Glomerular visceral epithelial cell (primary cell): ENCODE measurements at regions not wholly inside any gene's neighbourhood (a gene's known extent, or its start where the extent isn't known, plus 50 kb on each side); places are given as distances from the start of the nearest gene placed in this dataset.
"Not testable (repeated sequence)": the region's sequence is repeated elsewhere in the genome, so short reads cannot be mapped to it uniquely, and the experiment has no call there.

ENCODE experiments used
- DNase-seq: peaks from one replicate; pipeline ENCODE4 v3.0.0-alpha.2; 2016; ENCODE audit errors: extremely low spot score

- peak; percentile 0 for DNase-seq
Observed at GRCh38 chr12:38384816-38385378, 68.3 kb downstream of the ALG10B start.

- no peak for DNase-seq
Observed at GRCh38 chr12:38385486-38385885, 68.9 kb downstream of the ALG10B start.

- DNase-seq, result no peak
Observed at GRCh38 chr12:38386205-38386985, 69.8 kb downstream of the ALG10B start.

DNA sequence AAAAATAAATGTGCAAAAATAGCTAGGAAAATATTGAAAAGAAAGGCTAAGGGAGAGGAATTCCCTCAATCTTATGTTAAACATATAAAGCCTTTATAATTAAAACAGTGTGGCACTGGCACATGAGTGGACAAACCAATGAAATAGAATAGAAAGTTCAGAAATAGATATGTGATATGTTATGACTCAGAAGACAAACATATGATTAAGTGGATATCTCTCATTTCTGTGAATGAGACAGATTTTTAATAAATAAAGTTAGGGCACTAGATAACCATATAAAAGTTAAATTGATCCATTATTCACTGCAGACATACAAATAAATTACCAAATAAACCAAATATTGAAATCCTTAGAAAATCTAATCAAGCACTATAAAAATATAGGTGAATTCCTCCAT, 73.0 kb downstream of the ALG10B start:
- DNase-seq, result no peak

DNA sequence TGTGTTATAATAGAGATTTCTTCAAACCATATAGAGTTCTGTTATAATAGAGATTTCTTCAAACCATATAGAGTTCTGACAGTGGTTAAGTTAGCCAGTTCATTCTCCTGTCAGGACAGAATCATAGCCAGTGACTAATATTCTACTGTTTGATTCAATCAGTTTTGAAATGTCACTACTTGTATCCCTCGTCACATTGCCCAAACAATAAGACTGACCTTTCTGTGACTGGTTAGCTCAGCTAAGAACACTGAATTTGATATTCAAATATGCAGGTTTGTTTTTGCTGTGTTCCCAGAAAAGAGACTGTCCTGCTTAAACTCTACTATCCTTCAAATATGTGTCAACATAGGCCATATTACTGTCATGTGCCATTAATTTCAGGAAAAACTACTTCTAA, 74.4 kb downstream of the ALG10B start:
- no peak for DNase-seq

GRCh38 chr12:38392554-38393144, 76.1 kb downstream of the ALG10B start:
- DNase-seq, result no peak

DNA sequence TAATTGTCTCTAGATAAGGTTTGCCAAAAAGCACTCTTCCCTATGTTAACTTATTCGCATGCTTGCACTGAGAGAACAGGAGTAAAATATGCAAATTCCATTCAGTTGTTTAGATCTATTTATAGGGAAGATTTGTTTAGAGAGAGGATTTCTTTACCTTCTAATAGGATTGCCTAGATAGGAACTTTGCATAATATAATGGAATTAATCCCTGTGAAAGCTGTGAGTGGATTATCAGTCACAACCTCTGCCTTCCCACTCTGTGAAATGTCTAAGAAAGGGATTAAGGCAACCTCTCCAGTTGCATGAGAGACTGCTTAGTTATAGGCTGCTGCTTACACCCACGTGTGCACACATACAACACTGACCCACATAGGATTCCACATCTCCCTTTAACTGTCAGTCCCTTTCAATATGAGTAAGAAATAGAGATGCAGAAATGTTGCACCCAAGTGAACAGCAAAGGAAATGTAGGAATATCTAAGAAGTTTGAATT, 83.2 kb downstream of the ALG10B start:
- DNase-seq, result no peak

- DNase-seq, result no peak
Observed at GRCh38 chr12:38402811-38403210, 86.2 kb downstream of the ALG10B start.

DNA sequence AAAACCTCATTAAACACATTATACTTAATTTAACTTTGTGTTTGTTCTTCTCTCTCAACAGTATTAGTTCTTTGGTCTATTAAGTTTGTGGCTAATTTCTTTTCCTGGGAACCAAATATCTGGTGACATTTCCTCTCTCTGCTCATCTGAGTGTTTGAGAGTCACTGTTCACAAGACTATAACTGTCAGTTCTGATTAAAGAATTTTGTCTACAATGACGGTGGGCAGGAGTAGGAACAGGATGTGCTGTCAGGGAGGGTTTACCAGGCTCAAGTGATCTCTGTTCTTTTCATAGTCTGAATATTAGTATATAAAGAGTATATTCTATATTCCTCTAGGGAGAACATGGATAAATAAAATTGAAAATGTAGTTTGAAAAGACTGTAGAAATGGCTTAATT, 92.9 kb downstream of the ALG10B start:
- DNase-seq, result no peak

DNA sequence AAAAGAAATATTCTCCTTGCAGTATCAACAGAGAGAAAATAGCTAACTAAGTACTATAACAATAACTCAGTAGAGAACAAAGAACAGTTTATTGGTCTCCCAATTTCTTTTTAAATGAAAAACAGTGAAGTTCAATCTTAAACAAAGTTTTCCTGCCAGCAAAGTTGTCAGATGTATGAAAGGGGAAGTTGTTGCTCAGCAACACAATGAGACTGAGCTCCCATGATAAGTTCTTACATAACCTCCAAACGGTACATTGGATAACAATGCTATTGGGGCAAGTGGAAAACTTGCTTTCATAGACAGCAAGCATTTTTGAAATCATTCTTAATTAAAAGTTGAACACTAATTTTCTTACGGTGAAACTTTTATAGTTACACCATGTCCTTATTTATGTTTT, 94.9 kb downstream of the ALG10B start:
- DNase-seq, result no peak

GRCh38 chr12:38411946-38412345, 95.4 kb downstream of the ALG10B start:
- no peak for DNase-seq

DNA sequence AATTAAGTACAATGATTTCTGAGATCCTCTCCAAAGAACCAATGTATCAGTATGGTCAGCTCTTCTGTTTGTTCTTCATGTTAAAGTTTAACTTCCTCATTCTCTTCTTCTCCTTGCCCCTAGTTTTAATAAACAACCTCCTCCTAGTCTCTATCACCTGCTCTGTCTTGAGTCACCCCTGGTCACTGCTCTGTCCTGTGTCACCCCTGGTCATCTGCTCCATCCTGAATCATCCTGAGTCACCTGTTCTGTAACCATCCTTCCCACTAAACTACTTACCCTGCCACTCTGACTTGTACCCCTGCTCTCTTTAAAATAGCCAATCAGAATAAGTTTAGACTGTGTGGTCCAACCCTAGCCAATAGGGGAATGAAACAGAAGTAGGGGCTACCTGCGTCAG, 100.5 kb downstream of the ALG10B start:
- no peak for DNase-seq

DNA sequence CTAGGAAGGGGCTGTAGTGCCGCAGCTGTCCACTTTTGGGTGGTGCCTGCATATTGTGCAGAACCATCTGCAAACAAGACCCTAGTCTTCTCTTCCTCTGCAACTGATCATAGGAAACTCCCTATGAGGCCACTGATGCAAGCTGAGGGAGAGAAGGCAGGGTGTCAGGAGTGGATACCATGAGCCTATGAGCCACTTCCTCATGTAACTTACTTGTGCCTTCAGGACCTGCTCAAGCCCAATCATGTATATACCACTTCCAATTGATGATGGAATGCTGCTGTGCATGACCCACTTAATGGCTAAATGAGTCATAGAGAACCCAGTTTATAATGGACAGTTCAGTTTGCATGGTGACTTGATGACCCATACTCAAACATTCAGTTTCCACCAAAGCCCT, 107.9 kb downstream of the ALG10B start:
- DNase-seq, result no peak

GRCh38 chr12:38427442-38427841, 110.9 kb downstream of the ALG10B start:
- DNase-seq, result no peak

DNA sequence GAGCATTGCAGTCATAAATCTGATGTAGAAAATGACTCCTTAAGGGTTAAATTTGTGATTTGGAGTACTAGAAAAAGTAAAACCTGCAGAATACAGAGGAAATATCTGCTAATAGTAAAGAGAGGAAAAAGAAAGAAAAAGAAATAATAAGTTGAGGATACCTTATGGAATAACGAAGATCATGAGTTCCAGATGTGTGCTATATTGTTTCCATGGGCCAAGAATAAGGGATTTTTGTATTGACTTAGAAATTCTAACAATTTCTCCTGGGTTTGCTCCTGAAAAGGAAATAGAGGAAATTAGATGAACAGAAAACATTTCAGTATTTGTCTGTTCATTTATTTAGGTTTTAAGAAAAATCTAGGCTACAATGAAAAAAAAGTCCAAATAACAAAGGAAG, 115.3 kb downstream of the ALG10B start:
- DNase-seq, result no peak

DNA sequence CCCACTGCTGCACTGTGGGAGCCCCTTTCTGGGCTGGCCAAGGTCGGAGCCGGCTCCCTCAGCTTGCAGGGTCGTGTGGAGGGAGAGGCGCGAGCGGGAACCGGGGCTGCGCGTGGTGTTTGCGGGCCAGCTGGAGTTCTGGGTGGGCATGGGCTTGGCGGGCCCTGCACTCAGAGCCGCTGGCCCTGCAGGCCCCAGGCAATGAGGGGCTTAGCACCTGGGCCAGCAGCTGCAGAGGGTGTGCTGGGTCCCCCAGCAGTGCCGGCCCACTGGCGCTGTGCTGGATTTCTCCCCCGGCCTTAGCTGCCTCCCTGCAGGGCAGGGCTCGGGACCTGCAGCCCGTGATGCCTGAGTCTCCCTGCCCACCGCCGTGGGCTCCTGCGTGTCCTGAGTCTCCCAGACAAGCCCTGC, 125.3 kb downstream of the ALG10B start:
- DNase-seq, result not testable (repeated sequence)

GRCh38 chr12:38445040-38445439, 128.5 kb downstream of the ALG10B start:
- no peak for DNase-seq

- no peak for DNase-seq
Observed at GRCh38 chr12:38448991-38449390, 132.4 kb downstream of the ALG10B start.

DNA sequence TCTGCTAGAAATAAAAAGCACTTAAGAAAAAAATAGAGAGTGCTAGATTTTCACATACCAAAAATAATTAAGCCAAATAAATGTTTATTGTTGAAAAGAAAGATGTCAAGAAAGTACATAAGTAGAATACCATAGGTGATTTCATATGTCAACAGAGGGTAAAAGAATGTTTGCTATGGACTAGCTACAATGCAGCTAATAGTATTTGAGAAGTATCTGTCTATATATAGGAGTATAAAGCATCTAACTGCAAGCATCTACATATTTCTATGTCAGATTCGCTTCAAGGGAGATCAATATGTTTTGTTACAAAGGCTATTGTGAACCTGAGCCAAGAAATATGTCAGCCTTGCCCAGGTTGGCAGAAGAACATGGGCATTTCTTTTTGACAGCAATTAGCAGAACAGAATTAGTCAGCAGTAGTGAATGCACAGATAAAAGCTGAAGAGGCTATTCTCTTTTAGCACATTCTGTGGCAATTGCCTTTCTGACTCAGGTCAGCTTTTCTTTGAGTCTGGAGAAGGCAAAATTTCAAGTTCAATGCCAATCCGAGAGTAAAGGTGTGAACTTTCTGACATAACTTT, 140.1 kb downstream of the ALG10B start:
- DNase-seq, result no peak

GRCh38 chr12:38465020-38465419, 148.4 kb downstream of the ALG10B start:
- no peak for DNase-seq

DNA sequence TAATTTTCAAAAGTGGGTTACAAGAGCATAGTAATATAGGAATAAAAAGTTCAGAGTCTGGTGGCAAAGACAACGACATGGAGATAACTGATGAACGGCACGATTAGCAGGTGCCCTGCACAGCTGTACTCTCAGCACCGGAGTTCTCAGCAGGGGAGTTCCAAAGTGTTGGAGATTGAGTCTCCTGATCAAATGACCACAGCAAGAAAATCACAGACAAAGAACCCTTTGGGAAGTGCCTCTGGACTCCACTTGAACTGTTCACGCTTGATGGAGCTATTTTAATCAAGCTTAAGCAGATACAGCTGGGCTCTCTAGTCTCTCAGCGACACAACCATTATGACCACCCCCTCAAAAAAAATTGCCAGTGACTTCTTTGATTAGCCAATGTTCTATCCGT, 153.1 kb downstream of the ALG10B start:
- DNase-seq, result no peak

GRCh38 chr12:38477340-38478090, 160.9 kb downstream of the ALG10B start:
- DNase-seq, result no peak
